Stimulated activated naive B cell treated with anti-CD40 and anti-IgM and Interleukin-4, amounts not matched to agents 10 μg/mL and 1 μg/mL and 100 μg/mL, for 72 hours (primary cell): ENCODE measurements at regions not wholly inside any gene's neighbourhood (a gene's known extent, or its start where the extent isn't known, plus 50 kb on each side); places are given as distances from the start of the nearest gene placed in this dataset.

Experiments used
- ATAC-seq, 2 donors: fragments of 150-1000 bp; cut with Tn5 transposase; replicated peaks; 2 replicates each; pipeline ENCODE4 v1.10.0; 2021; ENCODE audit warnings: moderate library complexity in 1 of 2
- DNase-seq: peaks from one replicate; pipeline ENCODE4 v3.0.0; 2021
- H3K27ac Mint-ChIP-seq: one replicate; pipeline ENCODE4 v1.8.0; 2022; ENCODE audit warnings: mild to moderate bottlenecking, mixed read lengths
- H3K27me3 Mint-ChIP-seq, 2 donors: one replicate each; pipeline ENCODE4 v1.8.0; 2022; ENCODE audit warnings: mixed read lengths in 2 of 2
- H3K36me3 Mint-ChIP-seq, 2 donors: one replicate each; pipeline ENCODE4 v1.8.0; 2022; ENCODE audit warnings: mixed read lengths in 2 of 2, mild to moderate bottlenecking in 1 of 2
- H3K4me1 Mint-ChIP-seq, 2 donors: one replicate each; pipeline ENCODE4 v1.8.0; 2022; ENCODE audit warnings: mixed read lengths in 2 of 2, mild to moderate bottlenecking in 1 of 2
- H3K4me3 Mint-ChIP-seq, 2 donors: one replicate each; pipeline ENCODE4 v1.8.0; 2022; ENCODE audit warnings: mild to moderate bottlenecking in 2 of 2, mixed read lengths in 2 of 2, moderate library complexity in 1 of 2
- H3K9me3 Mint-ChIP-seq, 2 donors: one replicate each; pipeline ENCODE4 v1.8.0; 2022; ENCODE audit warnings: mixed read lengths in 2 of 2, mild to moderate bottlenecking in 1 of 2

DNA sequence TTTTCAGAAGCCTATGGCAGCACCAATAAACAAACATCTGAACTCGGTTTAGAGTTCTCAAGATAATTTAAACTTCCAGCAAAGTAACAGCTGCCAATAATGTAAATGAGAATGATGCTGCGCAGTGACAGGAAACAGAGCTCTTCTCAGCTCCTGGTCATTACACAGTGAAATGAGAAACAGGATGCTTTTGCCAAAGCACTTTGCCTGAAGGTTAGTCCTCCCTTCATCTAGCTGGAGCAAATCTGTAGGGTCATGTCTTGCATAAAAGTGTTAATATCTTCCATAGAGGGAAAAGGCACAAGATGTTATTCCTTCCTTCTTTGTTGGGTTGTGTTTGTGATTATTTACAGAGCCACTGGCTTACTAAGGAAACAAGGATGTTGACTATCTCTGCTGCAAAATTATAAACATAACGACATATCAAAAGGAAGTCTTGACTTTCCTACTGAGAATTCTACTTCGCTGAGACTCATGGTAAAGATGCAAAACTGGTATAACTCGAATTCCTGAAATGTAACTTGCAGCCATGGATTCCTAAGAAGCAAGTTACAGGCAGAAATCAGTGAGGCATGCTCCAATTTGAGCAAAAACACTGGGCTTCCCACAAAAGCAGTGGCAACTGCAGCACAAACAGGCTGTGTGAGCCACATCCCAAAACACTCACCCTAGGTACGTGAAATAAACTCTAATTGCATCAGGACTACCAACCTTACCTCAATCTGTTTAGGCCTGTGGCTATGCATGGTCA lies 102.5 kb upstream of the BEND6 start:
- DNase-seq = no peak
- H3K9me3 Mint-ChIP-seq = no peaks in the 10 kb centered on the region
- no peak for ATAC-seq
- peaks cover 5 to 13% of the 10 kb centered on the region in 2 donors for H3K4me1 Mint-ChIP-seq
- no peak overlapping the region for H3K27ac Mint-ChIP-seq
- H3K27me3 Mint-ChIP-seq = peaks cover 35 to 42% of the 10 kb centered on the region in 2 donors
- no peak overlapping the region for H3K4me3 Mint-ChIP-seq
- H3K36me3 Mint-ChIP-seq = no peaks in the 10 kb centered on the region

DNA sequence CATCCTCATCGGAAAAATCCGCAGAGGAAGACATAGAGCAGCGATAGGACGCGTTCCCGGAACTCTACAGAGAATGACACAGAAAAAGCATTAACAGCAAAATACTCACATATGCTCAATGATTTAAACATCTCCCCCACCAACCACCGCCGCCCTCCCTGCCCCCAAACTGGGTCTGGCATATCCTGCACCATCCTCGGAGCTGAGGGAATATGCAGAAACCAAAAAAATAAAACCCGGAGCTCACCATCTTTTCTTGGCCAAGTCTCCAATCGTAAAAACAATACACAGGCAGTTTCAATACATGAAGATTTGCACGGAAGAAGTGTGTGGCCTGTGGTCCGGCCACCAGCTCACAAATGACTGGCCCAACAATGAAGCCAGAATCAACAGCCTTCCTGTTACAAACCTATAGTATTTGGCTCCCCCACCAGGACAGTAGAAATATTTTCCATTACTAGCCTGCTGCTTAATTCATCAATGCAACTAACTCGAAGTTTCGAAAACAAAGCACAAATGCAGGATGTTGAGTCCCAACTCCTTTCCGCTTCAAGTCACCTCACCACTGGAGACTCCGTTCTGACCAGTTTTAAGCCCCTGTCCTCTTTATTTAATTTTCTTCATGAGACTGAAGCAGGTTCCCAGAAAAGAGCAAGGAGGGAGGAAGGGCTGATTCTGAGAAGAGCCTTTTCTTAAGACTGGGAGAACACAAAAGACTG lies 103.2 kb upstream of the BEND6 start:
- Mint-ChIP-seq H3K27me3 (peaks cover 38 to 42% of the 10 kb centered on the region in 2 donors), H3K36me3 (no peaks in the 10 kb centered on the region), H3K4me1 (peaks cover 5 to 13% of the 10 kb centered on the region in 2 donors), H3K4me3 (peak overlapping the region; percentile 79 to 80), H3K9me3 (no peaks in the 10 kb centered on the region), H3K27ac (no peak overlapping the region)
- DNase-seq = peak; percentile 41
- peak; percentile 98 for ATAC-seq

DNA sequence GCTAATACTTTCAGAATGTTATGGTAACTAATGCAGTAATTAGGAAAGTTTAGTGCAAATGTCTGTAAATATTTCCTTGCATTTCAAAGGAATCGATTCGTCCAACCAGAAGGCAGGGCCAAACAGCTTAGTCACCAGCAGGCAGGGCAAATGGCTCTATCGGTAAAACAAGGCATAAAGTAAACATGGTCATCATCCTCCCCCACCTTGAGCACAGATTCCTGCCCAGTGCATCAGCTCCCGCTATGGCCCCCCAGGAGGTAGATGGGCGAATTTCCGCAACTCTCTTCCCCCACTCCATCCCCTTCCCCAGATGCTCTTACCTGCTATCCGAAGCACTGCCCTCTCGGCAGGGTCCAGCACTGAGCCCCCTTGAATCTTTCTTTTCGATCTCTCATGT lies 103.8 kb upstream of the BEND6 start:
- Mint-ChIP-seq H3K9me3 (no peaks in the 10 kb centered on the region), H3K36me3 (no peaks in the 10 kb centered on the region), H3K27me3 (peaks cover 38 to 39% of the 10 kb centered on the region in 2 donors), H3K27ac (no peak overlapping the region), H3K4me1 (peaks cover 5 to 13% of the 10 kb centered on the region in 2 donors), H3K4me3 (peak overlapping the region; percentile 79 to 80)
- ATAC-seq (no peak), DNase-seq (no peak)

DNA sequence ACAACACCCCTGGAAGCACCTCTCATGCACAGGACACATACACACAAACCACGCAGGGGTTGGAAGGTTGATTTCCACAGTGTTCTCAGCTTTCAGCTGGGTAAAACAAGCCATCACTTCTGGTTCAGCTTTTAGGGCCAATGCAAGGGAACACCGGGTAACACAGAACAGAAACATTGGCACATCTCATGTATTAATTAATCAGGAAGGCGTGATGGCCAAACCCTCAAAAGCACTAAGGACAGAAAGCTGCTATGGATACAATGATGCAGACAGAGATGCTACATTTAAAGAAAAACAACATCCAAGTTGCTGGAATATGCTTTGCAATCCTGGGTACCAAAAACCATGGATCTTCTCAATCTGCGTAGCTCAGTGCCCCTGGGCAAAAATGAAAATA lies 104.3 kb upstream of the BEND6 start:
- Mint-ChIP-seq H3K27me3 (peaks cover 34 to 39% of the 10 kb centered on the region in 2 donors), H3K4me3 (peak overlapping the region in 1 of 2 donors; percentile 80), H3K4me1 (peaks cover 5 to 13% of the 10 kb centered on the region in 2 donors), H3K9me3 (no peaks in the 10 kb centered on the region), H3K27ac (no peak overlapping the region), H3K36me3 (no peaks in the 10 kb centered on the region)
- DNase-seq = no peak
- ATAC-seq = no peak

DNA sequence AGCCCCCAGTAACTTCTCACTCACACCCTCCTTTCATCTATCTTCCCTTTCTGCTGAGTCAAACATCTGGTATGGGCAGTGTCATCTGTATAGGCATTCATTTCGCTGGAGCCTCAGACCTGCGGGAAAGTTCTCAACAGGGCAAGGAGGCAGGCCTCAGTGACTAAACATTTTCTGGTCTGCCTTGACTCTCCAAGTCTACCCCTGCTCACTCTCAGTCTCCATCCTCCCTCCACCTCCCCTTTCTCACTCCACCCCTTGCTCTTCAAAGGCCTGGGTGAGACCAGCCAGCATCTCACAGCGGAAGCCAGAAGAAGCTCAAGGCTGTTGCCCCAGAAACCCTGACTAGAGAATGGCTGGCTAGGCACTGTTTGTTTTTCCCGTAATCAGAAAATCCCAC lies 105.0 kb upstream of the BEND6 start:
- ATAC-seq (no peak), DNase-seq (no peak)
- Mint-ChIP-seq H3K9me3 (no peaks in the 10 kb centered on the region), H3K4me1 (peaks cover 5 to 13% of the 10 kb centered on the region in 2 donors), H3K27me3 (peaks cover 40 to 46% of the 10 kb centered on the region in 2 donors), H3K36me3 (no peaks in the 10 kb centered on the region), H3K4me3 (no peak overlapping the region), H3K27ac (no peak overlapping the region)

DNA sequence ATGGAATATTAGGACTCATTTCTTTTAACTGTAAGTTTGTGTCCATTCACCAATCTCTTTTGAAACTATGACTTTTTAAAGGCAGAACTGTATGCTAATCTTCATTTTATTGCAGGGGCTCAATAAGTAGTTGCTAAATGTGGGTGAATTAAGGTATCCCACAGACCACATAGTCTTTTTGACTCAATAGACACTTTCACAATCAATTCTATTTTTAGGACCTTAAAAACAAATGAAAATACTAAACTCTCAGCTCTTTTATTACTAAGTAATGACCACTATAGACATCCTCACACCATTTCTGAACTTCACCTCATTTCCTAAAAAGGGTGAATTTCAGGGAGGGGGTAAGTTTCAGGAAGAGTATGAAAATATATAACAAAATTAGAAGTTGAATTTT lies 106.8 kb upstream of the BEND6 start:
- Mint-ChIP-seq H3K4me3 (no peak overlapping the region), H3K27me3 (peaks cover 43 to 53% of the 10 kb centered on the region in 2 donors), H3K9me3 (no peaks in the 10 kb centered on the region), H3K4me1 (peaks cover 5 to 15% of the 10 kb centered on the region in 2 donors), H3K27ac (no peak overlapping the region), H3K36me3 (no peaks in the 10 kb centered on the region)
- ATAC-seq = no peak
- no peak for DNase-seq

DNA sequence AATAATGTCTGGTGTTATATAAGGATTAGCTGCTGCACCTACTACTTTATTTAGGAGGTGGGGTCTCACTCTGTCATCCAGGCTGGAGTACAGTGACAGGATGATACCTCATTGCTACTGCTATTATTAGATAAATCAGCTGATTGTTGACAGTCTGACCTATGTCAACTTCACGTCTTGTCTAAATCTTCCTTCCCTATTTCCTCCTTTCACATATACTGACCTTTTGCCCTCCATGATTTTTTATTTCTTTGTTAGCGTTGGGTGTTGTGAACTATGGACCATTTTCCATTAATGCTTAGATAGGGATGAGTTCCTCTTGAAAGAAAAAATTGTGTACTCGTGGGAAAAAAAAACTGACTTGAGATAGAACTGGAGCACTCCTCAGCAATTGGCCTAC lies 109.9 kb upstream of the BEND6 start:
- Mint-ChIP-seq H3K27me3 (peaks cover 36 to 45% of the 10 kb centered on the region in 2 donors), H3K9me3 (no peaks in the 10 kb centered on the region), H3K27ac (no peak overlapping the region), H3K4me3 (no peak overlapping the region), H3K36me3 (no peaks in the 10 kb centered on the region), H3K4me1 (peaks cover 4 to 7% of the 10 kb centered on the region in 2 donors)
- DNase-seq (no peak), ATAC-seq (no peak)

DNA sequence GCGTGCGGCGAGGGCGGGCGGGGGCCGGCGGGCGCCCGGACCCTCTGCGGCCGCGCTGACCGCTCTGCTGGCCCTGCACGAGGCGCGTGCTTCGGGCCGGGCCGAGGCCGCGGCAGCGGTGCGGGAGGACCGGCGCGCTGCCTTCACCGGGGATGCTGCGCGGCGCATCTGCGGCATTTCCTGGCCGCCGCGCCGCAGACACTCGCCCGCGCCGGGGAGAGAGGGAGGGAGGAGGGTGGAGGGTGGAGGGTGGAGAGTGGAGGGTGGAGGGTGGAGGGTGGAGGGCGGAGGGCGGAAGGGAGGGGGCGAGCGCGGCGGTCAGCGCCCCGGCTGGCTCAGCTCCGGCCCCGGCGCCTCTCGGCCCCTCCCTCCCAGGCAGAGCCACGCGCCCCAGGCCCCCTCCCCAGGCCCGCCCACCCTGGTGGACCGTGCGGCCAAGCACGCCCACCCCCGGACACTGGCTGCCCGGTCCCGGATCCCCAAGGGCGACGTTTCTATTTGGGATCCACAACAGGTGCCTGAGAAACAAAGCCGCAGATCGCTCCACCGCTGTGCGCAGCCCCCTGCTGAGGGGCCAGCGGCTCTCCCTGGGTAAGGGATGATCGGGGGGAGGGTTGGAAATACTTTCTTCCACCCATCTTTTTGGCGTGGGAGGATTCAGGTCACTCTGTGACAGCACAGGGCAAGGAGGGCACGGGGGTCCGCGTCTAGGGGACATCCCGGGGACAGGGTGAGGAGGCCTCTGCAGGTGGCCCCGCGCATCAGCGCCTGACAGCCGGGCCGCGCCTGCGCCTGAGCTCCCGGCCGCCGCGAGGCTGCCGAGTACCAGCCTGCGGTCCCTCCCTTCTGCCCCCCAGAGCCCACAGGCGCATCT lies 111.2 kb upstream of the BEND6 start:
- H3K27ac Mint-ChIP-seq = no peak overlapping the region
- no peaks in the 10 kb centered on the region for H3K36me3 Mint-ChIP-seq
- H3K4me1 Mint-ChIP-seq = peaks cover 4 to 7% of the 10 kb centered on the region in 2 donors
- ATAC-seq (peak; percentile 96), DNase-seq (peak; percentile 60)
- H3K4me3 Mint-ChIP-seq = peak overlapping the region; percentile 75 to 80
- peaks cover 28 to 36% of the 10 kb centered on the region in 2 donors for H3K27me3 Mint-ChIP-seq
- no peaks in the 10 kb centered on the region for H3K9me3 Mint-ChIP-seq

DNA sequence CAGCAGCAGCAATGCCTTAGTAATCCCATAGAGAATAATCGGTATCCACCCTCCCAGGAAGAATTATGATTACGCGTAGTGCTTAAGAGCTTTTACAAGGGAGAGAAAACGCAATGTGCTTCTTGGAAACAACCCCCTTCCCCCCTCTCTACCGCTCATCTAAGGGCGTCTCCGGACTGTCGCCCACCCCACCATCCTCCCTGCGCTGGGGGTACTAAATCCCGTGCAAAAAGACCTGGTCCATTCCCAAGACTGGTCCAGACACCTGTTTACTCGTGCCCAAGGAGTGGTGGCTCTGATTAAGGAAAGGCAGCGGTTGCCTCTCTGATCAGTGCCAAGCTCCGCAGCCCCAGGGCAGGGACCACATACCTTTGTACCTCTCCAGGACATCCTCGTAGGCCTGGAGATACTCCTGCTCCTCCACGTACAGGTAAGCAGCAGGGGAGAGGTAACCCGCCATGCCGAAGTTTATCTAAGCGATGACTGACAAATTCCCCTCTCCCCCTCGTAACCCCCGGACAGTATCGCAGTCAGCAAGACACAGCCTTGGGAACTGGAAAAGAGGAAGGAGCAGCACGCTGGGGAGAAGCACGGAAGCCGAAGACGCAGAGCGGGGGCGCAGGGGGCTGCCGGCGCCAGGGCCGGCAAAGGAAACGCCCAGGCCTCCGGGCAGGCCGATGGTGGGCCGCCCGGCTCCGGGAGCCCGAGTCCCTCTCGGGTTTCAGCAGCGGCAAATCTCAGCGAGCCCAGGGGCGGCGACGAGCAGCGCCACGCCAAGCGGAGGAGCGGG lies 112.0 kb upstream of the BEND6 start:
- ATAC-seq = peak; percentile 14 to 18
- Mint-ChIP-seq H3K27ac (peak overlapping the region; percentile 52), H3K9me3 (no peaks in the 10 kb centered on the region)

DNA sequence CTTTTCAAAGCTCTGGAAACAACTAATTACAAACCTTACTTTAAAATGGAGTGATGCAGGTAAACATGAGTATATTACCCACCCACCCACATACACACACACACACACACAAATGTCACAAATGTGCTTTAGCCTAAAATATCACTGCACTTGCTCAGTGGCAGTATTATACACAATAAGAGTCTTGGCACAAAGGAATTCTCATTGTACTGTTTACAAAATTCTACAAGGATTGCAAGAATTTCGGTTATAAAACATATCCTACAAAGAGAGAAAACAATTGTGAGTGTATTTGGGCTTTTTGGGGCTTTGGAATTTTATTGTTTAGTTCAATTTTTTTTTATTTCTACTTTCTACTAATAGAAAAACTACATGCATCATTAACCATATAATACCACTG lies 113.2 kb upstream of the BEND6 start:
- Mint-ChIP-seq H3K27me3 (peaks cover 29 to 44% of the 10 kb centered on the region in 2 donors), H3K36me3 (no peaks in the 10 kb centered on the region), H3K27ac (no peak overlapping the region), H3K9me3 (no peaks in the 10 kb centered on the region), H3K4me1 (peaks cover 4 to 7% of the 10 kb centered on the region in 2 donors), H3K4me3 (no peak overlapping the region)
- ATAC-seq = no peak
- DNase-seq = no peak

More for the DNA sequence above, 112.0 kb upstream of the BEND6 start:
- Mint-ChIP-seq H3K4me3 (peak overlapping the region; percentile 84 to 86), H3K36me3 (no peaks in the 10 kb centered on the region), H3K27me3 (peaks cover 28 to 36% of the 10 kb centered on the region in 2 donors), H3K4me1 (peaks cover 4 to 7% of the 10 kb centered on the region in 2 donors)
- no peak for DNase-seq

DNA sequence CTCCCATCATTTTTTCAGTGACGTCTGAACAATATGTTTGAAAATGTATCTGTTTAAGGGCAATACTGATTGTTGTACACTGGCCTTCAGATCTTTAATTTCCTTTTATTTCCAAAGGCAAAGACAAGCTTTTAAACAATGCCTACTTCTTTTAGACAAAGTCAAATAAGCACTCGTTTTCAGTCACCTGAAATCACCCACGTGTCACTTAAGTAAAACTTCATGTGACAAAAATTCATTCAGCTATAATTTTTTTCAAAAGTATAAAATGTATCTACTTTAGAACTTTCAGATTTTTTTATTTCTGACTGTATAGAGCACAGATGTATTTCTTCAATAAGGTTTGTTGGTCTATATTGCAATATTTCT lies 113.5 kb upstream of the BEND6 start:
- H3K27me3 Mint-ChIP-seq = peaks cover 29 to 44% of the 10 kb centered on the region in 2 donors
- H3K4me1 Mint-ChIP-seq = peaks cover 4 to 7% of the 10 kb centered on the region in 2 donors
- H3K4me3 Mint-ChIP-seq = no peak overlapping the region
- DNase-seq = no peak
- no peak for ATAC-seq
- no peaks in the 10 kb centered on the region for H3K36me3 Mint-ChIP-seq
- H3K27ac Mint-ChIP-seq = no peak overlapping the region
- no peaks in the 10 kb centered on the region for H3K9me3 Mint-ChIP-seq

DNA sequence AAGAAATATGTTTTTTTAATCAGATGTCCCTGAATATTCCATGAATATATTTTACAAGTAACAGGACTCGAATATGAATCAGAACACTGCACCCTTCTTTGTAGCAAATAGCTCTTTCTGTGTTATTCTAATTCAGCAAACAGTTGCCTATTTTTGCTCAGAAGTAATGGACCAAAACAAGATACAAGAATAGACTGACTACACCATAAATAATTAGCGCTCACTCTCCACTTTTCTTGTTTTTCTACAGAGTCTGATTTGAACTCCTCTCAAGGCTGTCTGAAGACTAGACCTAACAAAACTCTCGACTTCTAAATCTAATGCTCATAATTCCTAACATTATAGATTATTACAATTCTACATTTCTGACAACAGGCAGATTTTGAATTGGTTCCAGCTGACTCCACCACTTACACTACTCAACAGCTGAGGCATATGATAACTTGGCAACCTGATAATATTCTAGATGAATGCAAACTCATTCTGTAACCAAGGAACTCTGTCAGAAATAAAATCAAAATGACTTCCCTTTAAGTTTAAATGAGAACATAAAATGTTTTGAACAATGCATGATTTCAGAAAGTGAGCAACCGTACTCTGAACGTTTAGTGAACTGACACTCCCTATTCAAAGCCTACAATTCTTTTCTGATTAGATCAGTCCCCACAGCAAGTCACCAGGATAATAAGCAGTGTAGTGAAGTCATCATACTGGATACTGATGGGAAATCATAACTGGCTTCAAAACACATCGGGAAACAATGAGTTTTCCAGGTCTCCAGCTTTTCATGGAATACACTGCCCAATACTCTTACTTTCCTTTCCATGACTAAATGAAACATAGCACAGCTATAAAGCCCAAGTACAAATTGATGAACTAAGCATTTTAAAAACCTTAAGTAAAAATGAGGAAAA lies 114.2 kb upstream of the BEND6 start:
- H3K4me3 Mint-ChIP-seq = no peak overlapping the region
- DNase-seq (no peak), ATAC-seq (no peak)
- no peak overlapping the region for H3K27ac Mint-ChIP-seq
- peaks cover 29 to 44% of the 10 kb centered on the region in 2 donors for H3K27me3 Mint-ChIP-seq
- H3K4me1 Mint-ChIP-seq = peaks cover 4 to 7% of the 10 kb centered on the region in 2 donors
- no peaks in the 10 kb centered on the region for H3K9me3 Mint-ChIP-seq
- no peaks in the 10 kb centered on the region for H3K36me3 Mint-ChIP-seq
